GM19463 (cell line): ENCODE measurements at regions not wholly inside any gene's neighbourhood (a gene's known extent, or its start where the extent isn't known, plus 50 kb on each side); places are given as distances from the start of the nearest gene placed in this dataset.
"Not testable (repeated sequence)": the region's sequence is repeated elsewhere in the genome, so short reads cannot be mapped to it uniquely, and the experiment has no call there.

Experiments
- ATAC-seq: cut with Tn5 transposase; IDR thresholded peaks from one replicate; pipeline ENCODE4 v1.9.1; 2021; ENCODE audit warnings: mild to moderate bottlenecking, moderate library complexity; ENCODE audit not compliant: unreplicated experiment

- no peak for ATAC-seq
Observed at GRCh38 chr13:42474954-42475353, 99.0 kb upstream of the TNFSF11 start.

- no peak for ATAC-seq
Observed at GRCh38 chr13:42477596-42478190, 96.3 kb upstream of the TNFSF11 start.

- peak; percentile 47 for ATAC-seq
Observed at GRCh38 chr13:42478531-42479156, 95.3 kb upstream of the TNFSF11 start.

GRCh38 chr13:42484386-42484785, 89.6 kb upstream of the TNFSF11 start:
- ATAC-seq = no peak

- no peak for ATAC-seq
Observed at GRCh38 chr13:42485272-42485671, 88.7 kb upstream of the TNFSF11 start.

GRCh38 chr13:42486711-42487198, 87.2 kb upstream of the TNFSF11 start:
- ATAC-seq = no peak

- ATAC-seq = no peak
Observed at GRCh38 chr13:42487221-42487620, 86.7 kb upstream of the TNFSF11 start.

GRCh38 chr13:42490676-42491075, 83.3 kb upstream of the TNFSF11 start:
- ATAC-seq = no peak

GRCh38 chr13:42492372-42492920, 81.5 kb upstream of the TNFSF11 start:
- ATAC-seq = no peak

GRCh38 chr13:42494157-42494556, 79.8 kb upstream of the TNFSF11 start:
- ATAC-seq = no peak

- no peak for ATAC-seq
Observed at GRCh38 chr13:42495255-42495654, 78.7 kb upstream of the TNFSF11 start.

- no peak for ATAC-seq
Observed at GRCh38 chr13:42495751-42496150, 78.2 kb upstream of the TNFSF11 start.

GRCh38 chr13:42496926-42497554, 76.9 kb upstream of the TNFSF11 start:
- ATAC-seq = not testable (repeated sequence)

- peak; percentile 93 for ATAC-seq
Observed at GRCh38 chr13:42497798-42498197, 76.2 kb upstream of the TNFSF11 start.

- no peak for ATAC-seq
Observed at GRCh38 chr13:42498521-42498920, 75.4 kb upstream of the TNFSF11 start.
